GM12875 (cell line): ENCODE measurements at regions not wholly inside any gene's neighbourhood (a gene's known extent, or its start where the extent isn't known, plus 50 kb on each side); places are given as distances from the start of the nearest gene placed in this dataset.

Experiments used
- H3K4me3 ChIP-seq: one replicate; pipeline ENCODE4 v1.5.1; 2011; ENCODE audit warnings: low read depth, low read length, control low read depth
- TF ChIP-seq, protein P1 (sequence below): IDR thresholded peaks from 2 replicates; pipeline ENCODE4 v1.5.1; 2011; ENCODE audit warnings: low read depth, mild to moderate bottlenecking, control low read depth, inconsistent platforms, low read length, moderate library complexity, borderline replicate concordance; ENCODE audit not compliant: insufficient read depth

DNA sequence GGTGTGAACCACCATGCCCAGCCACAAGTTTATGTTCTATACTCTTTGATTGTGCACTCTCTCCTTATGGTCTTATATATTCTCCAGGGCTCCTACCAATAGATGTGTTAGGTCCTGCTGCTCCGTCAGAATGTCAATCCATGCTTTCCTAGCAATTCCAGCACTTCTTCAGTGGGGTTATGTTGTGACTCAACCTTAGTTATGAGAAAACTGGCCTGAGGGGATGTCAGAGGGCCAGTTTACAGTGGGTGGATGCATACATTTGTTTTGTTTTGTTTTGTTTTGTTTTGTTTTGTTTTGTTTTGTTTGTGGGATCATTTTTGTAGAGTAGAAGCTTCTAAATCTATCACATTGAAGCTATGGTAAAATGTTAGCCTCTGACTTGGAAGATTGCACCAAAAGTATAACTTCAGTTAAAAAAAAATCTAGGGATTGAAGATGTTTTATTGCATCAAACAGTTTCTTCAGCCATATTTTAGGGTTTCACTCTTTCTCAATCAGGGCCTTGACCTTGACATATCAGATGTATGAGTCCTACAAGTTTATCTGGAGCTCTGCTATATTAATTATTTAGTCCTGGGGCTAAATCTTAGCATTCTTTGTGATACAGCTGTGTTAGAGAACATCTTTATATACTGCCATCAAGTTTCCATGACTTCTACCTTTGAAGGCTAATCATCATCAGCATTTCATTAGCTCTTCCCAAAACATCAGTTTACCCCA, 191.6 kb upstream of the CNTN5 start:
- H3K4me3 ChIP-seq: no peak overlapping the region
- TF ChIP-seq, protein P1, sequence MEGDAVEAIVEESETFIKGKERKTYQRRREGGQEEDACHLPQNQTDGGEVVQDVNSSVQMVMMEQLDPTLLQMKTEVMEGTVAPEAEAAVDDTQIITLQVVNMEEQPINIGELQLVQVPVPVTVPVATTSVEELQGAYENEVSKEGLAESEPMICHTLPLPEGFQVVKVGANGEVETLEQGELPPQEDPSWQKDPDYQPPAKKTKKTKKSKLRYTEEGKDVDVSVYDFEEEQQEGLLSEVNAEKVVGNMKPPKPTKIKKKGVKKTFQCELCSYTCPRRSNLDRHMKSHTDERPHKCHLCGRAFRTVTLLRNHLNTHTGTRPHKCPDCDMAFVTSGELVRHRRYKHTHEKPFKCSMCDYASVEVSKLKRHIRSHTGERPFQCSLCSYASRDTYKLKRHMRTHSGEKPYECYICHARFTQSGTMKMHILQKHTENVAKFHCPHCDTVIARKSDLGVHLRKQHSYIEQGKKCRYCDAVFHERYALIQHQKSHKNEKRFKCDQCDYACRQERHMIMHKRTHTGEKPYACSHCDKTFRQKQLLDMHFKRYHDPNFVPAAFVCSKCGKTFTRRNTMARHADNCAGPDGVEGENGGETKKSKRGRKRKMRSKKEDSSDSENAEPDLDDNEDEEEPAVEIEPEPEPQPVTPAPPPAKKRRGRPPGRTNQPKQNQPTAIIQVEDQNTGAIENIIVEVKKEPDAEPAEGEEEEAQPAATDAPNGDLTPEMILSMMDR: no peak

DNA sequence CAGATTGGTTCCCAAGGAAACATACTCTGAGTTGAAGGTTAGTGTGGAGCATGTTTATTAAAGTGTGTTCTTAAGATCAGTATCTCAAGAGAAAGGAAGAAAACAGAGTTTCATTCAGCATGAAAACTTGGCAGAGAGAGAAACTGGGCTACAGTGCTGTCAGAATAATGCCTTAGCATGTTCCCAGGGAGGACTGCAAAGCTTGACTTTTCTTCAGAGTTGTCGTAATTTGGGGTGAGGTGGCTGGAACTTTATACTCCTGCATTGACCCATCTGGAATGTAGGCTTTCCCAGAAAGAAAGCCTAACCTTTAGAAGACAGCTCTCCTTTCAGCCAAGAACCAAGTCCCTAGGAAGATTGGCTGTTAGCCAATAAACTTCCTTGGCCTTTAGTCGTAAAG, 190.8 kb upstream of the CNTN5 start:
- TF ChIP-seq, protein P1: no peak
- no peak overlapping the region for H3K4me3 ChIP-seq

DNA sequence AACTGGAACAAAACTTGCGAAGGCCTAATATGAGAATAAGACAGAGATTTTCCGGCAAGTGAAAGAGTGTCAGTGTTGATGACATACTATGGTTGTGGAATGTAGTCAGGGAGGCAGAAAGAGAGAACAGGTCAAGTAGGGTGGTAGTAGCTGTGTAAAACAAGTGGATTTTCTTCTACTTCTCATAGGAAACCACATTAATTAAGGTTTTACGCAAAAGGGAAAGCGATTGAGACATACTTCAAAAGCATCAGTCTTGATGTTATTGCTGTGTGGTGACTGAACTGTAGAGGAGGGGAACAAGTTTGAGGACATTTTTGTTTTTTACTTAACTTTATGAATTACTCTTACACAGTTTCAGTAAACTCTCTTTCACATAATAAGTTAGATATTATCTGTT, 186.0 kb upstream of the CNTN5 start:
- H3K4me3 ChIP-seq: no peak overlapping the region
- TF ChIP-seq, protein P1: no peak

DNA sequence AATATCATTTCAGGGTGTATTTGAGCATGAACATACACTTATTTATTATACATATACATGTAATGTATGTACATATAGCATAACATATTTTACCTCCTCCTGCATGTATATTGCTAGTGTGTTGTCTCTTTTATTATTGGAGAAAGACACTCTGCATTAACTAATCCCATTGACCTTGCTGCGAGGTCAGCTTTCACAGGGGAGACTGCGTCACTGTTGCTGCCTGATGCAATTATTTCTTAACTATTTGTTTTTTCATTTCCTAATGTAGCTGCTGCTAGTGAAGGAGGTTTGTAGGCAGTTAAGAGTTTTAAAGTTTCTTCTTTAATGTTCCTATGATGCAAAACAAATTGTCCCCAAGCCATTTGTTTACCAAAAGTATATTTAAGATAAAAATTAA, 185.4 kb upstream of the CNTN5 start:
- TF ChIP-seq, protein P1: no peak
- H3K4me3 ChIP-seq: no peak overlapping the region

DNA sequence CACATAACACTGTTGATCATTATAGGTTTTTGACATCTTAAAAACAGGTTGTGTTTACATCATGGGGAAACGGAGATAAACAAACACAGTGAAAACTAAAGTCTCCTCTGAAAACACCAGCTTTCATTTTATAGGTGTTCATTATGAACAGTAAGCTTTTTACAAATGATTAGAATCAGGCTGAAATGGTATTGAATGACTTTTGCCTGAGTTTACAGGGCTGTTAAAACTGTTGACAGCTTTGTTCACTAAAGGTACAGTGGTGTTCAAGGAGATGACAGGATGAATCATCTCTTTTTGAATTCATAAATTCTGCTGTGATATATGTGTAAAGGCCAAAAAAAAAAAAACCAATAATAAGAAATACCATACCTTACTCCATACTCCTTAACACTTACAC, 184.6 kb upstream of the CNTN5 start:
- H3K4me3 ChIP-seq: no peak overlapping the region
- TF ChIP-seq, protein P1: no peak

DNA sequence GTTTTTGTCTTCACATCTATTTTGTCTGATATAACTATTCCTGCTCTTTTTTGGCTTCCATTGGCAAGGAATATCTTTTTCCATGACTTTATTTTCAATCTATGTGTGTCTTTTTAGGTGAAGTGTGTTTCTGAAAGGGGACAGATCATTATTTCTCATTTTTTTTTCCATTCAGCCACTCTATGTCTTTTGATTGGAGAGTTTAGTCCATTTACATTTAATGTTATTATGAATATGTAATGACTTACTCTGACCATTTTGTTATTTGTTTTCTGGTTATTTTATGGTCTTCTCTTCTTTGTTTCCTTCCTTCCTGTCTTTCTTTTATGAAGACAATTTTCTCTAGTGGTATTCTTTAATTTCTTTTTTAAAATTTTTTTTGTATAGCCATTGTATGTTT, 178.6 kb upstream of the CNTN5 start:
- TF ChIP-seq, protein P1: no peak

DNA sequence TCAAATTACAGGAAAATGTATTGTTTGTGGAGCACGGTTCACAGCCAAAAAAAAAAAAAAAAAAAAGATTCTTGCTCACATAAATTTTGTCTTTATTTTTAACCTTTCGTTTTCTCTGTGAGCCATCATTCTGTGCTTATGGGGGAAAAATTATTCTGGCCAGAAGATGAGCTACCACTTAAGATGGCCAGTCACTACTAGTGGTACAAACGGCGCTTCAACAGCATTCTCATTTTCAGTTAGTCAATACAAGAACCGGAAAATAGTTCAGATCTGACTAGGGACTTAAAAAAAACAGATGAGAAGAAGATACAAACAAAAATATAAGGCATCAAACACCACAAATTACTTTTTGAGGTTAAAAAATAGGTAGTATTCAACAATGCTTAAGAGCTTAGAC, 158.6 kb upstream of the CNTN5 start:
- H3K4me3 ChIP-seq: no peak overlapping the region

More for the DNA sequence above, 178.6 kb upstream of the CNTN5 start:
- H3K4me3 ChIP-seq: no peak overlapping the region

More for the DNA sequence above, 158.6 kb upstream of the CNTN5 start:
- TF ChIP-seq, protein P1: no peak
